Right lobe of liver (tissue), 6 donors: ENCODE measurements at regions not wholly inside any gene's neighbourhood (a gene's known extent, or its start where the extent isn't known, plus 50 kb on each side); places are given as distances from the start of the nearest gene placed in this dataset.

Source experiments
- ATAC-seq, 4 donors: fragments of 200-7000 bp; cut with Tn5 transposase; one replicate each; pipeline ENCODE4 v1.9.1; 2020; ENCODE audit warnings: mild to moderate bottlenecking in 4 of 4, moderate library complexity in 4 of 4
- DNase-seq, 3 donors: peaks; one replicate each; pipeline ENCODE4 v3.0.0-alpha.2; 2020
- H3K27ac ChIP-seq, 3 donors: fragments of 200-600 bp; one replicate each; pipeline ENCODE4 v1.8.0; 2022
- H3K27me3 ChIP-seq, 2 donors: fragments of 200-600 bp; one replicate each; pipeline ENCODE4 v1.8.0; 2022
- H3K36me3 ChIP-seq, 4 donors: fragments of 200-600 bp; sonication (generic) in 1 of 4; one replicate each; pipeline versions ENCODE4 v1.5.1 to v1.8.0; 2017 to 2022; ENCODE audit warnings: control low read depth in 1 of 4
- H3K4me1 ChIP-seq, 4 donors: fragments of 200-600 bp; sonication (generic) in 1 of 4; one replicate each; pipeline versions ENCODE4 v1.5.1 to v1.8.0; 2017 to 2022; ENCODE audit warnings: control low read depth in 1 of 4
- H3K4me3 ChIP-seq, 3 donors: fragments of 200-600 bp; one replicate each; pipeline ENCODE4 v1.8.0; 2022
- H3K9me3 ChIP-seq, 4 donors: fragments of 200-600 bp; sonication (generic) in 1 of 4; one replicate each; pipeline versions ENCODE4 v1.5.1 to v1.8.0; 2017 to 2022; ENCODE audit warnings: control low read depth in 1 of 4
- POLR2A ChIP-seq: fragments of 450-650 bp; IDR thresholded peaks from one replicate; pipeline ENCODE4 v1.6.1; 2017; ENCODE audit warnings: antibody characterized with exemption, mild to moderate bottlenecking
- WGBS: methylation state at CpG from one replicate; pipeline ENCODE4 v1.1.6; 2018; ENCODE audit warnings: low coverage, low lambda C conversion rate; ENCODE audit not compliant: insufficient coverage; ENCODE audit errors: missing lambda C conversion rate; 5-methylcytosine and 5-hydroxymethylcytosine counted together
- intact Hi-C, 2 donors: fragments of 100-400 bp; cut with DNase I; formaldehyde crosslinking; loops; one replicate each; pipeline versions ENCODE4 v1.11.2 to v1.14.1; 2022
- TF ChIP-seq, protein P1 (sequence below), 4 donors: fragments of 200-600 bp in 3 of 4; fragments of 450-650 bp in 1 of 4; IDR thresholded peaks; one replicate each; pipeline versions ENCODE4 v1.5.1 to v1.8.0; 2016 to 2022; ENCODE audit warnings: antibody characterized with exemption in 4 of 4, mild to moderate bottlenecking in 2 of 4
- donor health status: DM: no; HTN: yes; CAD: no.
- donor health status: DM: no; HTN: no; CAD: no.
- donor health status: DM: no; HTN: no; CAD: no.
- donor health status: DM: no; HTN: yes; CAD: no.
- donor health status: DM: no; HTN: yes; CAD: no.

DNA sequence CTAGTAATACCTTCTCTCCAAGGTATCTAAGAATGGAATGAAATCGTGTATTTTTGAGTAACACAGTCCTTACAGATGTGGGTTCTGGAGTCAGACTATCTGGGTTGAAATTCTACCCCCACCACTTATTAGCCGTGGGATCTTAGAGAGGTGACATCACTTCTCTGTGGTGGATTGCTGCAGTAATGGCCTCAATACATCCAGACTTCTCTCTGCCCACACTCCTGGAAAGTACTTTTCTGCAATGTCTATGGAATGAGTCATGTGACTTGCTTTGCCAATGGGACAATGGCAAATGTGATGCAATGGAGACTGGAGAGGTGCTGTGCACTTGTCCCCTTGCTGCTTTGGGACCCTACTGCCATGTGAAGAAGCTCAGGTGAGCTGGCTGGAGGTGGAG lies 418.2 kb downstream of the HAPSTR1 start:
- Histone ChIP-seq H3K36me3 (no peaks in the 10 kb centered on the region), H3K27ac (no peak overlapping the region), H3K27me3 (no peaks in the 10 kb centered on the region), H3K4me3 (no peak overlapping the region), H3K9me3 (peaks cover 0 to 4% (median 0%) of the 10 kb centered on the region in 4 donors), H3K4me1 (no peaks in the 10 kb centered on the region)
- ATAC-seq (no peak), DNase-seq (no peak)
- intact Hi-C loops: no loop called here
- no peak for TF ChIP-seq POLR2A
- TF ChIP-seq, protein P1, sequence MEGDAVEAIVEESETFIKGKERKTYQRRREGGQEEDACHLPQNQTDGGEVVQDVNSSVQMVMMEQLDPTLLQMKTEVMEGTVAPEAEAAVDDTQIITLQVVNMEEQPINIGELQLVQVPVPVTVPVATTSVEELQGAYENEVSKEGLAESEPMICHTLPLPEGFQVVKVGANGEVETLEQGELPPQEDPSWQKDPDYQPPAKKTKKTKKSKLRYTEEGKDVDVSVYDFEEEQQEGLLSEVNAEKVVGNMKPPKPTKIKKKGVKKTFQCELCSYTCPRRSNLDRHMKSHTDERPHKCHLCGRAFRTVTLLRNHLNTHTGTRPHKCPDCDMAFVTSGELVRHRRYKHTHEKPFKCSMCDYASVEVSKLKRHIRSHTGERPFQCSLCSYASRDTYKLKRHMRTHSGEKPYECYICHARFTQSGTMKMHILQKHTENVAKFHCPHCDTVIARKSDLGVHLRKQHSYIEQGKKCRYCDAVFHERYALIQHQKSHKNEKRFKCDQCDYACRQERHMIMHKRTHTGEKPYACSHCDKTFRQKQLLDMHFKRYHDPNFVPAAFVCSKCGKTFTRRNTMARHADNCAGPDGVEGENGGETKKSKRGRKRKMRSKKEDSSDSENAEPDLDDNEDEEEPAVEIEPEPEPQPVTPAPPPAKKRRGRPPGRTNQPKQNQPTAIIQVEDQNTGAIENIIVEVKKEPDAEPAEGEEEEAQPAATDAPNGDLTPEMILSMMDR (IDR thresholded peaks at IDR 0.05): no peak
- 21% methylated on average over 2 of the region's 2 CpGs for WGBS

DNA sequence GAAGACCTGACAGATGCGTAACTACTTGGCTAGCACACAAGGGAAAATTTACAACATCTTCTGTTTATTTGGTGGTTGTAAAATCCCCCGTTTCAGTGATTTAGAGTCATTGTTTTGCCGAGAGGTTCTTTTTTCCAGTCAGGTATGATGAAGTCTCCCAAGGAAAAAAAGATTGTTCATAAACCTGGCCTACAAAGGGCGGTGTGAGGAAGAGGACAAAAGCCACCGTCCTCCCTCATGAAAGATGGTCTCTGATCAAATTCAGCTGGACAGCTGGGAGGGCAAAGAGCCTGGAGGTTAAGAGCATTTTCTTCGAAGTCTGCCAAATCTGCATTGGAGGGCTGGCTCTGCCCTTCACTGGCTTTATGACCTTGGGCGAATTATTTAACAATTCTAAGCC lies 419.9 kb downstream of the HAPSTR1 start:
- Histone ChIP-seq H3K4me3 (no peak overlapping the region), H3K27me3 (no peaks in the 10 kb centered on the region), H3K4me1 (no peaks in the 10 kb centered on the region), H3K36me3 (no peaks in the 10 kb centered on the region), H3K27ac (no peak overlapping the region), H3K9me3 (peaks cover 0 to 4% (median 0%) of the 10 kb centered on the region in 4 donors)
- intact Hi-C loops: no loop called here
- WGBS: 63% methylated on average over 7 of the region's 7 CpGs
- no peak for DNase-seq
- no peak for ATAC-seq
- TF ChIP-seq, protein P1 (IDR thresholded peaks at IDR 0.05): no peak
- TF ChIP-seq POLR2A: no peak

GRCh38 chr16:9516444-9516843 lies 425.0 kb downstream of the HAPSTR1 start:
- WGBS: 68% methylated on average over 3 of the region's 3 CpGs
- TF ChIP-seq, protein P1 (IDR thresholded peaks at IDR 0.05): no peak
- no peak for TF ChIP-seq POLR2A
- ATAC-seq: no peak
- Histone ChIP-seq H3K4me1 (no peaks in the 10 kb centered on the region), H3K9me3 (peaks cover 0 to 4% (median 0%) of the 10 kb centered on the region in 4 donors), H3K27ac (no peak overlapping the region), H3K4me3 (no peak overlapping the region), H3K36me3 (no peaks in the 10 kb centered on the region), H3K27me3 (no peaks in the 10 kb centered on the region)
- DNase-seq: no peak
- intact Hi-C loops: no loop called here

- ATAC-seq (no peak), DNase-seq (no peak)
- H3K27me3 ChIP-seq: no peaks in the 10 kb centered on the region
- peaks cover 0 to 3% (median 0%) of the 10 kb centered on the region in 4 donors for H3K9me3 ChIP-seq
- no peak overlapping the region for H3K27ac ChIP-seq
- no peaks in the 10 kb centered on the region for H3K4me1 ChIP-seq
- intact Hi-C loops: no loop called here
- whole genome bisulfite sequencing: 33% methylated on average over 3 of the region's 3 CpGs
- H3K4me3 ChIP-seq: no peak overlapping the region
- TF ChIP-seq, protein P1 (IDR thresholded peaks at IDR 0.05): no peak
- no peak for TF ChIP-seq POLR2A
- no peaks in the 10 kb centered on the region for H3K36me3 ChIP-seq
Observed at GRCh38 chr16:9518051-9518450, 426.6 kb downstream of the HAPSTR1 start.

DNA sequence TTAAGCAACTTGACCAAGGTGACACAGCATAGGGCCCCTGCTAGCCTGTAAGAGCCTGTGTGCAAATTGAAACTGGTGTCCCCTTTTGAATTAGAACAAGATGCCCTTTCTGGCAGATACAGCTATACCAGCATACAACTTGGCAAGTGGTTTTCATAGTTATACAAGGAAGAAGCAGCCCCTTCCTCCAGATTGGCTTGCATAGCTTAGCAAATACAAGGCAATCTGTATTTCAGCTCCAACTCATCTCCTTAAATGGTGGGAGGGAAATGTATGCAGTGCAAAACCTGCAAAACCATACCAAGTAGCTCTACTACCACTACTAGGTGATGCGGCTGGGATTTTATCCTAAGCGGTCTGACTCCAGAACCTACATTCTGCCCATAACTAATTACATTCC lies 427.1 kb downstream of the HAPSTR1 start:
- intact Hi-C loops: no loop called here
- ATAC-seq (no peak), DNase-seq (no peak)
- Histone ChIP-seq H3K9me3 (no peaks in the 10 kb centered on the region), H3K27me3 (no peaks in the 10 kb centered on the region), H3K4me3 (no peak overlapping the region), H3K4me1 (no peaks in the 10 kb centered on the region), H3K27ac (no peak overlapping the region), H3K36me3 (no peaks in the 10 kb centered on the region)
- no peak for TF ChIP-seq POLR2A
- TF ChIP-seq, protein P1 (IDR thresholded peaks at IDR 0.05): no peak
- WGBS: 96% methylated on average over 2 of the region's 2 CpGs
